ENCODE measurements at regions not wholly inside any gene's neighbourhood (a gene's known extent, or its start where the extent isn't known, plus 50 kb on each side); places are given as distances from the start of the nearest gene placed in this dataset.

DNA sequence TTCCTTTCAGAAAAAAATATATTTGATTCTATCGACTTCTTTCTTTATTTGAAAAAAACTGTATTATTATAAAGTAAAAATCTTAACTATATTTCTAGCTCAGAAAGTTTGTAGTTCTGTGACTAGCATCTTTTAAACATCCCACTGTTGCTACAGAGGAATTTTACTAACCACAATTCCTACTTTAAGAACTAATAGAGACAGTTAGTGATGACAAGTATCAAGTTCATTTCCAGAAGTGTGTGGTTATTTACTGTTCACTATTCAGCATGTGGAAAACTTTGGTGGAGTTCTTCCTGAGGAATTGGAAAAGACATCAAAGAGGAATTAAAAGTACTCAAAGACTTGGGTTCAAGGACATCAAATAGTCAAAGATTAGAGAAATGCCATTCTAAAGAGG, 524.1 kb upstream of the CBLB start:
- DNase-seq (ENCODE audit: low read depth in 2 of 2): no peak

GRCh38 chr3:106397006-106397405, 528.2 kb upstream of the CBLB start:
- no peak for DNase-seq (ENCODE audit: low read depth in 2 of 2)

- no peak for DNase-seq (ENCODE audit: low read depth in 2 of 2)
Measured at GRCh38 chr3:106398891-106399600, 530.2 kb upstream of the CBLB start.

- no peak for DNase-seq (ENCODE audit: low read depth in 2 of 2)
Measured at GRCh38 chr3:106399761-106400160, 530.9 kb upstream of the CBLB start.

DNA sequence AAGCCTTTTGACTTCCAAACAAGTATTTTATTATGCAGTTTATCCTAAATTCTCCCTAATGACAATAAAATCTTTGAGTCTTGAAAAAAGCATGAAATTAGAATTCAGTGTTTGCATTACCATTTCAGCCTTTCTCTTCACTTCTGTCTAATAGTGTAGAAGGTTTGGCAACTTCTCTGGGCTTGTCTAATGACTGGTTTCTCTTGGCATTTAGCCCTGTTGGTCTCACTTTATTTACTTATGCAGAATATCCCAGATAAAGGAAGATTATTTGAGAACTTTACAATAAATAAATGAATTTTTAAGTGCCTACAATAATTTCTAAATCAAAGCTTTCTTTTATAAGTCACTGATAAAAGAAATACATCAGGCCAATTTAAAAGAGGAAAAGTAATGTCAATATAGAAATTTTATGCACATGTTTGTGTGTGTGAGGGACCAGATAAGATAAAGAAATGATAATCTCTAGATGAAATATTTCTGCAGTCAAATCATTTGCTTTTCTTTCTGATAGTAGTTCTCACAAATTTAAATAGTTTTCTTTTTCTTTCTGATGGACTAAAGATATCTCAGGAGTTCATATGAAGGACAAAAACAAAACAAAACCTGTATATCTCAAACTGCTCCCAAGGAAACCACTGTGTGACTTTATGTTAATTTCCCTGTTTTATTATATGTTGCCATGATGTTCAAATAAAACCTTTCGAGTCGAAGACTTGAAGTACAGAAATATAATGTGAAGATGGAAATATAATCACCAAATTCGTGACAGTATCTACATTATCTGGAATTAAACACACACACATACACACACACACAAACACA, 533.1 kb upstream of the CBLB start:
- no peak for DNase-seq (ENCODE audit: low read depth in 2 of 2)

DNA sequence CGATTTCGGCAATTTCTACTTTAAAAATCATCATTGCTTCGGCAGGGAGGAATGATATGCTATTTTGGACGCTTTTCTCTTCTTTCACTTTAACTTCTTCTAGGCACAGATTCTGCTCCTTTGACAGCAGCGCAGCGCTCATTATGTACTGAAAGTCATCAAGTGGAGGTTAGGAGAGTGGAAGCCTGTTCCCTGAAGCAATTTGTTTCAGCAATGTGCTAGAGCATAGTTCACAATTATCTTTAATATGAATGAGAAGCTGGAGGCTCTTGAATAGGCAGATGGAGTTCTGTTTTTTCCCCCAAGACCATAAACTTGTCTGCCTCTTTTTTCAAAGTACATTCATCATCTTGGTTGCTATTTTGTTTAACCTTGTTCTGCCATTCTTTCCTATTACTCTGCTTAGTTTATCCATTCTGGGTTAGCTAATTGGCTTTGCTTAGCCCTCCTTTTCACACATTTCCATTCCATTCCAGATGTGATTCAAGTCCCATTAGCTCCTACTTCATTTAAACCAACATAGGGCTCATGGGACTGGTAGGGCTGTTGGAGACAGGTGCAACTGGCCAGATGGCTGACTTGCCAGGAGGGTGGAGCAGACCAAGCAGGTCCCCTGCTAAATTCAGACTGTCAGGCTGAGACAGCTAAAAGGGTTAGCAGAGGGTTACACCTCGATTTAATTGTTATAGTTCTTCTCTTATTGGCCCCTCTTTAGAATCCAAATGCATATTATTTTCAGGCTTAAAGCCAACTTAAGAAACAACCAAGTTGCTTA, 534.7 kb upstream of the CBLB start:
- no peak for DNase-seq (ENCODE audit: low read depth in 2 of 2)

- DNase-seq (ENCODE audit: low read depth in 2 of 2): no peak
Measured at GRCh38 chr3:106413683-106414082, 544.9 kb upstream of the CBLB start.

- DNase-seq (ENCODE audit: low read depth in 2 of 2): no peak
Measured at GRCh38 chr3:106420628-106421027, 551.8 kb upstream of the CBLB start.

DNA sequence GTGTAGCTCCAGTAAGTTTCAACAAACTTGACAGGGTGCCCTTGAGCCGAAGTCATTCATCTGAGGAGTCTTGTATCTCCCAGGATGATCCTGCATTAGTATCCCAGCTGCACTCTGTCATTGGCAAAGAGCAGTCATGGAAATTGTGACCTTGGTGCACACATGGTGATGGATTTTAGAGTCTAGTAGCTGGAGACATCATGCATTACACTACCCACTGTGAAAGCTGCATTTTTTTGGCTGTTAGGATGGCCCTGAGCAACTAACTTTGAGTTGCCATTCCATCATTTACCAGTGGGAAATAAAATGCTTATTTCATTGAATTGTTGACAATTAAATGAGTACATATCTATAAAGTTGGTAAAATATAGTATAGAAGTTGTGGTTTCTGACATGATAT, 552.6 kb upstream of the CBLB start:
- DNase-seq (ENCODE audit: low read depth in 2 of 2): no peak

GRCh38 chr3:106421909-106422308, 553.1 kb upstream of the CBLB start:
- no peak for DNase-seq (ENCODE audit: low read depth in 2 of 2)

GRCh38 chr3:106423321-106424225, 554.8 kb upstream of the CBLB start:
- no peak for DNase-seq (ENCODE audit: low read depth in 2 of 2)

DNA sequence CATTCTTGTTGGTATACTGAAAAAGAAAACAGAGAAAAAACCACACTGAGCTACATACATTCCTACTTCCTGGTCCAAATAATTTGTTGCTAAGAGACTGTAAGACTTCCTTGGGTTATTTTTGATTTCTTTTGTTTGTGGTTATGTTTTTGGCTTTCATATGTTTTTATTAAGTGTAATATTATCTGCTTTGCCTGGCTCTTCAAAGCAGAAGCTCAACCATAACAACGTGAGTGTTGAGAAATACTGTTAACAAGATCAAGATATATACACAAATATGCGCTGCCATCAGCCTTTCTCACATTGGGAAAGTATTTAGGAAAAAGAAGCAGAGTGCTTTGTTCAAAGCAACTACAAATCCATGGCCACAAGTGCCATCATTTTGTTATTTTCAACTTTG, 556.2 kb upstream of the CBLB start:
- no peak for DNase-seq (ENCODE audit: low read depth in 2 of 2)

DNA sequence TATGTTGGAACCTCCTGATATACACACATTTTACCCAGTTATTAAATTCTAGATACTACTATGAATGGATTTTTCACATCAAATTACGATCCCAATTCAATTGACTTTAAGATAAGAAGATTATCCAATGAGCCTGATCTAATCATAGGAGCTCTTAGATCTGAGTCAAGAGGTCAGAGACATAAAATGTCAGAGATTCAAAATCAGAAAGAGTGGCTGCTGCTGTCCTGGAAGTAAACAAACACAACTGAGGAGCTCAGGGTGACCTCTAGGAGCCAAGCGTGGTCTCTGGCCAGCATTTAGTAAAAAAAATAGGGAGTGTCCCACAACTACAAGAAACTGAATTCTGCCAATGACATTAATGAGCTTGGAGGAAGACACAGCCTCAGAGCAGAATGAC, 557.1 kb upstream of the CBLB start:
- DNase-seq (ENCODE audit: low read depth in 2 of 2): no peak

DNA sequence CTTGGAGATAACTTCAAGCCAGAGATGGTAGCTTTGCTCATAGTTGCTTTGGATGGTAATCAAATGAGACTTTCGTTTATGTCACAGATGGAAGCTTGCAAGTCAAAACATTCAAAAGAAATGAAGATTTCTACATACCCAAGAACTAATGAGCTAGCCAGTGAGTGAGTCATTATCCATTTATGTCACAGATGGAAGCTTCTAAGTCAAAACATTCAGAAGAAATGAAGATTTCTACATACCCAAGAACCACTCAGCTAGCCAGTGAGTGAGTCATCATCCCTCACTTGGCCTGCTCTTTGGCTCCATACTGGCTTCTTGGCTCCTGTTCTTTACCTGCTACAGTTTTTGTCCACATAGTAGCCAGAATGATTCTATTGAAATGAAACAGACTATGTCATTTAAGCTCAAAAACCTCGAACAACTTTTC, 559.8 kb upstream of the CBLB start:
- no peak for DNase-seq (ENCODE audit: low read depth in 2 of 2)

DNA sequence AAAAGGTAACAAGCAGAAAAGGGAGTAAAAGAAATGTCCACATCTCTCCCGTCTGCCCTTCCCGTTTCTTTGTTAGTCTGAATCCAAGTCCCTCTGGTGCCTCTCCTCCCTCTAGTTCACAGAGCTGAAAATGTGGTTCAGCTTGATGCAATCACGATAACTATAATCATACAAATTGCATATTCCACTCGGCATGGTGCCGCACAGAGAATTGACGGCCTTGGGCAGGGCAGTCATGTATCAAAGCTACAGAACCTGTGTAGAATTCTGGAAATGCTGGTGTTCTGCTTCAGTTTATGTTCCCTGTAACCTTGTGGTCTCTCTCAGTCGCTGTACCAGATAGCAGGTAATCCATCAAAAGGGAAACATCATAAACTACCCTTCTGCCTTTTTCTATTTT, 562.9 kb upstream of the CBLB start:
- DNase-seq (ENCODE audit: low read depth in 2 of 2): no peak

DNA sequence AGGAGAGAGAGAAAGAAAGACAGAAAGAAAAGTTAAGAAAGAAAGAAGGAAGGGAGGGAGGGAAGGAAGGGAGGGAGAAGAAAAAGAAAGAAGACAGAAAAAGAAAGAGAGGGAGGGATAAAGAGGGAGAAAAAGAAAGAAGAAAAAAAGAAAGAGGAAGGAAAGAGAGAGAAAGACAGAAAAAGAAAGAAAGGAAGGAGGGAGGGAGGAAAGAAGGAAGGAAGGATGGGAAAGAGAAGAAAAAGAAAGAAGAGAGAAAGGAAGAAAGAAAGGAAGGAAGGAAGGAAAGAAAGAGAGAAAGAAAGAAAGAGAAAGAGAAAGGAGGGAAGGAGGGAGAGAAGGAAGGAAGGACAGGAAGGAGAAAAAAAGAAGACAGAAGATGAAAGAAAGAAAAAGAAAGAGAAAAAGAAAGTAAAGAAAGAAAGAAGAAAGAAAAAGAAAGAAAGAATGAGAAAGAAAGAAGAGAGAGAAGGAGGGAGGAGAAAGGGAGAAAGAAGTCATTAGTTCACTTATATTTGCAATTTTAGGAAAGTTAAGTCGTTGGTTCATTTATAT, 567.2 kb upstream of the CBLB start:
- DNase-seq (ENCODE audit: low read depth in 2 of 2): no peak

GRCh38 chr3:106438887-106439286, 570.1 kb upstream of the CBLB start:
- no peak for DNase-seq (ENCODE audit: low read depth in 2 of 2)

- no peak for DNase-seq (ENCODE audit: low read depth in 2 of 2)
Measured at GRCh38 chr3:106440672-106441071, 571.9 kb upstream of the CBLB start.

- no peak for DNase-seq (ENCODE audit: low read depth in 2 of 2)
Measured at GRCh38 chr3:106446271-106446670, 577.5 kb upstream of the CBLB start.

DNA sequence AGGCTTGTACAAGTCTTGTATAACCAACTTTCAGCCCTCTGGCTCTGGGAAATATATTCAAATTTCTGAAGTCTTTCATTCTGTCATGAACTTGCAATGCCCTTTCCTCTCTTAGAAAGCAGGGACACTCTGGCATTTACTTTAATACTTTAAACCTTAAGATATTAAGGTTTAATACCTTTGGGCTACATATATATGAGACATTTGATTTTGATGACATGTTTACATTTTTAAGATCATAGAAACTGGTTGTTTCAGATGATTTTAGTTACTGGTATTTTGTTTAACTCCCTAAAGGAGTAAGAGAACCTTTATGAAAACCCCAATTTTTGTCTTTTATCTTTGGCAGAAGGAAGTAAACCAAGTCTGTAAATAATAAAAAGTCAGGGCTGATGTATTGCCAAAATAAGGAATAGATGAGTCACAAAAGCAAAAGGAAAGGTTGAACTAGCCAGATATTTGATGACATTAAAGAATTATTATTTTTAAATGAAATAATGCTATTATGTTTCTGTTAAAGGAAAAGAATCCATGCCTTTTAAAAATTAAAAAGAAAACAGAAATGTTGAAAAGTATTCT, 579.0 kb upstream of the CBLB start:
- no peak for DNase-seq (ENCODE audit: low read depth in 2 of 2)
